Activated CD4-positive, alpha-beta T cell treated with anti-CD3 and anti-CD28 coated beads, Interleukin-10, Interleukin-2, amounts not matched to agents 100 ng/mL and 50 ng/mL, durations not matched to agents 16 hours and 8 hours (primary cell): ENCODE measurements at regions not wholly inside any gene's neighbourhood (a gene's known extent, or its start where the extent isn't known, plus 50 kb on each side); places are given as distances from the start of the nearest gene placed in this dataset.

ENCODE experiments used
- DNase-seq: peaks from one replicate; pipeline ENCODE4 v3.0.0-alpha.2; 2020

DNA sequence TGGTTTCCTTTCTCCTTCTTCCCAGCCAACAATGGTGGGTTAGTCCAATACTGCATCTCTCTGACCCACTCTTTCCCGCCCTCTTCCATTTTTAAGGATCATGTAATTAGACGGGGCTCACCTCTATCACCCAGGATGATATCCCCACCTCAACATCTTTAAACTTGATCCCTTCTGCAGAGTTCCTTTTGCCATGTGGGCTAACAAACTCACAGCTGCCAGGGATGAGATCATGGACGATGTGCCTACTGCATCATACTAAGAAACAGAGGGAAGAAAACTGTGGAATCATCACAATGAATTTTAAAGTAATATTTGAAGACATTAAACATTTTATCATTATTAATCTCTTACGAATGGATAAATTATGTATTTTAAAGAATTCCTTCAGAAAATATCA, 183.5 kb downstream of the RDH14 start:
- DNase-seq: no peak

DNA sequence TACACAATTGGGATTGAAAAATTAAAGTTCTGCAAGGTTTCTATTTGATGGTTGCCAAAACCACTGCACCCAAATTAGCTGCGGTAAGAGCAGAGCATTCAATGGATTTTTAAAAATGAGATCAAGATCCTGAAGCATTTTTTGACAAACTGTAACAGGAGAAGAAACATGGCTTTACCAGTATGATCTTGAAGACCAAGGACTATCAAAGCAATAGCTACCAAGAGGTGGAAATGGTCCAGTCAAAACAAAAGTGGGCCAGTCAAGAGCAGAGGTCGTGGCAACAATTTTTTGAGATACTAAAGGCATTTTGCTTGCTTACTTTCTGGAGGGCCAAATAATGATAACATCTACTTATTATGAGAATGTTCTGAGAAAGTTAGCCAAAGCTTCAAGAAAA, 186.8 kb downstream of the RDH14 start:
- no peak for DNase-seq

DNA sequence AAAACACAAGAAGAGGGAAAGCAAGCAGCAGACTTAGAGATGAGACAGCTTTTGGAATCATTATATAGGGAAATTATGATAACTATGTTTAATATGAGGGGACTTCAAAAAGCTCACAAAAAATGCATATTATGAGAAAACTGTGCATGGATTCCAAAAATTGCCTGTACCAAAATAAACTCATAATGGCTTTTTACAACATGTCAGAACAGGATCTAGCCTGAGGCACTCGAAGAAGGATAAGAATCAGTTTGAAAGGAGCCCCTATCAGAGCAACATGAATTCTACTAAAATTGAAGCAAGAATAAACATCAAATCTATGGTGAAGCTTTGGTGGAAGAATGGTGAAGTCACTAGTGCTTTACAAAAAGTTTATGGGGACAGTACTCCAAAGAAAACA, 187.4 kb downstream of the RDH14 start:
- no peak for DNase-seq

DNA sequence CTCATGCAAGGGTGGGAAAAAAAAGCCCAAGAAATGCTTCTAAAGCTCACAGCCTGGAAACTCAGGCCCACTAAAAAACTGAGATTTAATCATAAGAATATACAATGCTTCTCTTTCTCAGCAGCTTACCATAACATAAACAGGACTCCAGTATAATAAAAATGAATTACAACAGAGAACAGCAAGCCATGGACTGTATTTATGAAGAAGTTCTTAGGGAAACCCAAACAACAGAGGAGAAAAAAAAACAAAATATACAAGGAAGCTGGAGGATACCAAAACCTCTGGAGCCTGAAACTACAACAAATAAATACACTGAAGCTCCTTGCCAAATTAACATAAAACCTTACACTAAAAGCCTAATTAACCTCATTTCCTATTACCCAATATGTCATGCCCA, 187.8 kb downstream of the RDH14 start:
- no peak for DNase-seq

DNA sequence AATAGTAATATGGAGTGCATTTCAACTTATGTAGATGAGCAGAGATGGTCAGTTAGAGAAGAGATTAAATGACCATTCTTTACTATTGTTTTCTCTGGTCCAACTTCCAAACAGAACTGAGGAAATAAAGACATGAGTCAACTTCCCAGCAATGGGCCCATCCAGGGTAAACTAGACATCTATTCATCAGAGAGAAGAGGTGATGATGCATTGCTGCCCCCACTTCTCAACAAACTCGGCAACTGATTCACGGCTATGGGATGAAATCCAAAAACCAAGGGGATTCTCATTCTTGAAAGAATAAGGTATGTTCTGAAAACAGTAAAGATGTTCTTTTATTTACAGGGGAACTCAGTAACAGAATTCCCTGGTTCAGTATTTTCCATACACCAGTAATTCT, 190.7 kb downstream of the RDH14 start:
- no peak for DNase-seq

DNA sequence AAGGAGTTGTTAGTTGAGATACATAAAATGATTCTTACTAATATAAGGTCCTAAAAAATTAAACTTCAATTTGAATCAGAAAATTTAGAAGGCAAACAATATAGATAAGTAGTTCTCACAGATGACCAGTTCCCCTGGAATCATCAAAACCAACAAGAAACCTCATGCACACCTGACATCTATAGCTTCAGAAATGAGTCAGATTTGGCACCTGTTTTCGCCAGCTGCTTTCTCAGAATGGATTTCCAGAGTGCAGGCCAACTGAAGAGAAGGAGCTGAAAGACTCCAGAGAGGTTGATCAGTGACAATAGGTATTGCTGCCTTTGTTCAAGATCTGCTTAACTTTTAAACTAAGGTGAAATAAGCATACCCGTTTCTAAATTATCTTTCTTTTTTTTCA, 192.4 kb downstream of the RDH14 start:
- no peak for DNase-seq

DNA sequence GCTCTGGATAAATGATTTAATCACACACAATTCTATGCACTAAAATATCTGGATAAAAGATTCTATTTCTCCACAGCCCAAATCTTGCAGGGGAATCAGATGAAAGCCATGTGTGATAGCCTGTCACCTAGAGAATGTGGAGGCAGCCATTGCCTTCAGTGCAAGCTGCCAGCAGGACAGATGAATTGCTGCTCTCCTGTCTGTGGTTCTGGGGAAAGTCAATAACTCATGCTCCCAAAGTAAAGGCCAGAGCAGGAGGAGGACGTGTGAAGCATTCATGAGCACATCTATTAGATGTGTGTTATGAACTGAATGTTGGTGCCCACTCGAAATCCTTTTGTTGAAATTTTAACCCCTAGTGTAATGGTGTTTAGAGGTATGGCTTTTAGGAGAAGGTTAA, 195.1 kb downstream of the RDH14 start:
- DNase-seq: no peak

DNA sequence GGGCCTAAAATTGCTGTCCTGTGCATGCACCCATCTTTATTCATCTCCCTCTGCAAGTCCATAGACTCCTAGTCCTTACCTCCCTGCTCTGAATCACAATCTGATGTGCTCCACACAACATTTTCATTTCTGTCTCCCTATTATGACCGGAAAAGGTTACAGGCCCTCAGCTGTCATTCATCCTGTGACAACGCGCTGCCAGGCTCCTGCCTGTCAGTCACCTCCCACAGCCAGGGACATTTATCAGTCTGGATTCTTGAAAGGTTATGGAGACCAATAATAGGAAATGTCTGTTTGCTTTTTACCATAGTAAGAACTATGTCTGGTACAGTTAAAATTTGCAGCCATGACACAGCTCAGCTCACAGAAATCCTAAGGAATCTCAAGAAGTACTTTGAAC, 197.1 kb downstream of the RDH14 start:
- no peak for DNase-seq

DNA sequence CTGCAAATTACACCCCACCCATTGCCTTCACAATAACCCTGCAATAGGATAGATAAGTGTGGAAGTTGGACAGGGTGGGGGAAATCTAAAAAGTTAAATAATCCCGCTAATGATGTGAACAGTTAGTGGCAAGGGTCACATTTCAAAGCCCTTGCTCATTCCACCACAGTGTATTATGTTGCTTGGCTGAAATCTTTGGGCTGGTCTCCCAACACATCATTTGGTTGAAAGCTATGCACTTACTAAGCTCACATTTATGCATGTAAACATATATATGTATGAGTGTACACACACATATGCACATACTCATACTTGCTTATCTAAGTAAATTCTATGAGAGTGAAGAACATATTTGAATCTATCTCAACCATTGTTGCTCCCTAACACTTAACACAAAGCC, 197.8 kb downstream of the RDH14 start:
- no peak for DNase-seq

DNA sequence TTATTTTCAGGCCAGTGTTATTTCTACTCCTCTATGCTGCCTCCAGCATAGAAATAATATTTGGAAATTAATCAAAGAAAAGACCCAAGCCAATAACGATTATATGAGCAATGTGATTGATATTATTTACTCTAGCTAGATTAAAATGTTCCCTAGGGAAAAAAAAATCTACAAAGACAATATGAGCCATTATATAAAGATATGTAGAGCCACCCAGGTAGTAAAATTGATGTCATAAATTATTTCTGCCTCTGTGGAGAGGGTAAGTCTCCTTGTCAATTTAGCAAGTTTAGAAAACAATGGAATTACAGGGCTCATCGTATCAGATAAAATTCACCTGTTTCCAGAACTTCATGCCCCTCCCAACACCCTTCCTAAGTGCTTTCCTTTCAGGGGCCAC, 202.9 kb downstream of the RDH14 start:
- no peak for DNase-seq

DNA sequence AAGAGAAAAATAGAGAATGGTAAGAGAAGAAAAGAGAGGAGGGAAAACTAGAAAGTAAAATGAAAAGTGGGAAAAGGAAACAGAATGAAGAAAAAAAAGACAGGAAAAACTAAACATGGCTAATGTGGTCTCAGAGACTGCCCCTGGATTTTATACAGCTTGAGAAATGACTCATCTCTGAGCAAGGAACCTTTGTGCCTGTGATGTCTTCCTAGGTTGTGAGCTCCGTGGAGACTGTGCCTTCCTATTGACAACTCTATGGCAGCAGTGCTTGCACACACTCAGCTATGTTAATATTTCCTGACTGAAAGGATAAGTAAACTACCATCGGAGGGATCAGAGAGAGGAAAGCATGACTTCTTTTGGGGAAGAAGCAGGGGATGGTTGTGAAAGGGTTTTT, 203.8 kb downstream of the RDH14 start:
- DNase-seq: no peak

DNA sequence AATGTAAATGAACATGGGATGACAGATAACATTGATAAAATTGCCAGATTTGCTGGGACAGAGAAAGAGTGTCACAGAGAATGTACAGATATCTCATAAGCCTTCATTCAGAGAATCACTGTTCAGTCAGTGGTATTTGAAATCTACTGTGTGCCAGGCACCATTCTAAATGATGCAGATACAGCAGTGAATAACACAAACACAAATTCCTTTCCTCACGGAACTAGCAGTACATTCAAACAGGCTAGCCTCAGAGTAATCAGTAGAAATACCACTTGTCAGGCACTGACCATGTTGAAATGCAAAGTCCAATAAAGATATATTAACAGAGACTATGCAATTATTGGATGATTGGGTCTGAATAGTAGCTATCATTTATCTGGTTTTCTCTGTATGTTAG, 211.0 kb downstream of the RDH14 start:
- no peak for DNase-seq

DNA sequence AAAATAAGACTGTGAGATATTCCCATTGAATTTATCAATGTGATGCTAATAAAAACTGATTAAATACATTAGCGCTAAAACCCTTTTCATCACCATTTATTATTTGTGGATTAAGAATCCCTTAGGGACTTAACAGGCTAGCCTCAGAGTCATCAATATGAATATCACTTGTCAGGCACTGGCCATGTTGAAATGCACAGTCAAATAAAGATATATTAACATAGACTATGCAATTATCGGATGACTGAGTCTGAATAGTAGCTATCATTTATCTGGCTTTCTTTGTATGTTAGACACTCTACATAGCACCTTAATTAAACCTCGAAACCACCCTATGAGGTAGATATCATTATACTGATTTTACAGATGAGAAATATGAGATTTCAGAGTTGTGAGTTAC, 213.6 kb downstream of the RDH14 start:
- DNase-seq: no peak

DNA sequence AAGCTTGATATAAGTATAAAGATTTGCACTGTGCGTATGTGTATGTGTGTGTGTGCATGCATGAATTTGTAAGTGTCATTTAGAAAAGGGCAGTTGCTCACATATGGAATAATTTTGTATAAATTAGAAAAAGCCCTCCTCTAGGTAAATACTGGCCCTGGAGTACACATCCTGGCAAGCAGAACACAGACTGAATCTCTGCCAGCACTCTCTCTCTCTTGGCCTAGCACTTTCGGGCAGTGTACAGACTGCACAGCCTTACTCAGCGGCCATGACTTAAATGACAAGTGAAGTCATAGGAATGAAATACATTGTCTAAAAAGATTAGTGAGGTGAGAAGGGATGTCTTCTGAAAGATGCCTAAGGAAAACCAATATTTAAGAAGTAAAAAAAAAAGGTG, 214.1 kb downstream of the RDH14 start:
- DNase-seq: no peak

DNA sequence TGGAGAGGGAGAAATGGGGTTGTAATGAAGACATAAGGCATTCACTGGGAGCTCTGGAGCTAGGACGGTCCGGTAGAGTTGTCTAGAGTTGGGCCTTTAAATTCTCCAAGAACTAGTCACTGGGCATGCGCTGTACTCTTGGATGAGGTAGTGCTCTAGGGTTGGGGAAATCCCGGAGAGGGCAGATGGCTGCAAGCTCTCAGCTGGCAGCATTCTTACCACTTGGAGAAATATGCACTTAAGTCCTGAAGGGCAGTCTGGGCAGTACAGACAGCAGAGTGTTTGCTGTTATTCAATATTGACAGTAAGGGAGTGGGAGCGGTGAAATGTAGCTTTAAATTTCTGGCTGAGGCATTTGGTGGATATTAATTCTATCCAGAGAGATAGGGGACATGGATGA, 214.6 kb downstream of the RDH14 start:
- no peak for DNase-seq

DNA sequence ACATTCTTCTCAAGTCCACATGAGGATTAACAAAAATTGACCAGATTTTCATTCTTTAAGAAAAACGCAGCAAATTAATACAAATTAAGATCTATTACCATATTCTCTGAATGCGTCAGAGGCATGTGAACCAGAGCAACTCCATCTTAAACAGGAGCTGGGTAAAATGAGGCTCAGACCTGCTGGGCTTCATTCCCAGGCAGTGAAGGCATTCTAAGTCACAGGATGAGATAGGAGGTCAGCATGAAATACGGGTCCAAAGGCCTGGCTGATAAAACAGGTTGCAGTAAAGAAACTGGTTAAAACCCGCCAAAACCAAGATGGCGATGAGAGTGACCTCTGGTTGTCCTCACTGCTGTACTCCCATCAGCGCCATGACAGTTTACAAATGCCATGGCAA, 217.6 kb downstream of the RDH14 start:
- no peak for DNase-seq

DNA sequence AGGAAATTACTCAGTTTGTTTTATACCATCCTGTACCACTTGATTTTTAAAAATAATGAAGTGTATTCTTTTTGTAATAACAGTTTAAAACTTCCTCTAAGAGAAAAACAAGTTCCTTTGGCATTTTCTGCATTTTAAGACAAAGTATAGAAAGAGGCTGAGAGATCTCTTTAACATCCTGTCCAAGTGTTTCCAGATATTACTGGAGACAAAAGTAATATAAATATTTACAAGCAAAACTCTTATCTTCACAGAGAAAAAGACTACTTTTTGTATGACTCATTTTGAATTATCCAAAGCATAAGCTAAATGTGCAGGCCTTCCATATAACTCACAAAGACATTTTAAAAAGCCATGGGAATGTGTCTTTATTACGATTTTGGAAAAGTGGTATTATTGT, 221.1 kb downstream of the RDH14 start:
- no peak for DNase-seq

DNA sequence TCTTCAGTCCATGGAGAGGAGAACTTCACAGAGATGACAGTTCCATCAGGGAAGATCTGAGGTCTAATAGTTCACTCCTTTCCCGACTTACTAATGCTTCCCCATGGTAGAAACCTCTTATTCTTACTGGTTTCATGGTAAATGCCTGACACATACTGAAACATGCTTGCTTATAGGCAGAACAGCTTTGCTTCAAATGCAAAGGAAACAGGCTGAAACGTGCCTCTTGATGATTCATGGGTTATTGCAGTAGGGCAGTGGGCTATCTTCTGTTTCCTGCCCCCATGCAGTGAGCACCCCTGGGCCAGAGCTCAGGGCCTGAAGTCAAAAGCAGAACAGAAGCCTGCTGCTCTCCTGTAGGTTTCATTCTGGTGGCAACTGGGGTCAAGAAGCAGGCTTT, 223.5 kb downstream of the RDH14 start:
- peak; percentile 9 for DNase-seq

DNA sequence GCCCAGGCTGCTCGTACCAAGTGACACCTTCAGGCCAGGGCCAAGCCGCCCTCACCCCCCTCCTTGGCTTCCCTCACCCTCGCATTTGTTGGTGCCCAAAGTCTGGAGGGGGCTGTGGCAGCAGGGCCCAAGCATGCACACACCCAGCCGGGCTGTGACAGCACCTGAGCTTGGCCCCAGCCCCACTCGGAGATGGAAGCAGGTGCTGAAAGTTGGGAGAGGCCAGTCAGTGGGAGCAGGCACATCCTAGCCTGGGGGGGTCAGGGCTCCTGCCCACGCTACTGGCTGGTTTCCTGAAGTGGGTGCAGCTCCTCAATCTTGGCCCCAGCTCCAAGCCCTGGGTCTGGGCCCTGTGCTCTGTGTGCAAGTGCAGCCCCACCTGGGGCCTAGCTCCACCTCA, 228.0 kb downstream of the RDH14 start:
- DNase-seq: no peak

DNA sequence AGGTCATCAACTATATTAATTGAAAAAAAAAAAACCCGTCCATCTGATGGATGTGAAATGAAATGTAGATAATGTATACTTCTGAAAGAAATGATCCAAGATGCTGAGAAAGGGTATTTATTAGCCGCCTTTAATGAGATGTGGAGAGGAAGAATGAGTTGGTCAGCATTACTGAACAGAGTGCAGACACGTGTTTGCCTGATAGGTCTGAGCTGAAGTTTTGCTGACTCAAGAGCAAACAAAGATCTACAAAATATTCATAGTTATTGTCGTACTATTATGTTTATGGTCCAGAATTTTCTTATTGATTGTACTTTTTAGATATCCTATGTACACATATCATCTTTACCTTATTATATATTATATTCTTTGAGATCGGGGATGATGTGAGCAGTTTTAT, 235.3 kb downstream of the RDH14 start:
- DNase-seq: no peak

DNA sequence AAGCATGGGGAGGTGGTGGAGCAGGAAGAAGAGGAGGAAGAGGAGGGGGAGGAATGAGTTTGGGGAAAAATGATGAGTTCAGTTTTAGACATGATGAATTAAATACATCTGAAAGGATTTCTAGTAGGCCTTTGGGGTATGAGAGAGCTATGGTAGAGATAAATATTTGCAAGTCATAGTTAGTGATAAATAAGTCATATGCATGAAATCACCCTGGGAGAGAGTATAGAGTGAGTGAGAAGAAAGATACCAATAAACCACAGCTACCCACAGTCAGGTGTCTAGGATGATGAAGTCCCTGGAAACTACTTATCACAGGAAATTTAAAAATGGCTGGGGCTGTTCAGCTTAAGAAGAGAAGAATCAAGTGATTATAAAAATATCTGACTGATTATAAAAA, 240.5 kb downstream of the RDH14 start:
- DNase-seq: no peak

DNA sequence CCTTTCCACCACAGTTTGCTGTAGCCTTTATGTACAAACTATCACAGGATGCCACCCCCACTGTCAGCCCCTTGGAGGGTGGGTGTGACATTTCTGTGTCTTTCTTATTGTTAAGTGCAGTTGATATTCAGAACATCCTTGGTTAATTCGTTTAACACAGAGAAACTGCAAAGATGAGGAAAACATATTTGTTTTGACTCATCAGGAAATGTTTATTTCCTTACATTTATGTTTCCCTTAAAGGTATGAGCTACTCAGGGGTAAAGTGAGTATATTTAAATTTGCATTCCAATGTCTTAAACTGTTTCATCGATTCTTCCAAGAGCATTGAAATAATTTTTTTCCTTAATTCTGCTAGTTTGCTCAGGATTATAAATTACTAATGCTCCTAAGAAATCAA, 243.4 kb downstream of the RDH14 start:
- DNase-seq: no peak

DNA sequence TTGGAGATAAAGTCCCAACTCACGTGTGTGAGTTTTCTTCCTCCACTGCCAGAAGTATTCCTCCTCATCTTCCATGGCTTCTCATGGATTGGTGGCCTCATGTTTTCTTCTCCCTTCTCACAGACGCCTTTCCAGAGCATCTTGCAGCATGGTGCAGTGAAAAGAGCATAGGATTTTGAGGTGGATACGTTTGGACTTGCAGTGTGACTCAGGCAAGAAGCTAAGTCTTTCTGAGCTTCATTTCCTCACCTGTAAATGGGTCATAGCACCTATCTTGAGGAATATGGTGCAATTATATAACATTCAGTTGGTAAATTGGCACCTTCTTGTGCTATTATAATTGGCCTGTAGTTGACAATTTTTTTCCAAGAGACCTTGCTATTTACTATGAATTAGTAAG, 247.6 kb downstream of the RDH14 start:
- DNase-seq: no peak

DNA sequence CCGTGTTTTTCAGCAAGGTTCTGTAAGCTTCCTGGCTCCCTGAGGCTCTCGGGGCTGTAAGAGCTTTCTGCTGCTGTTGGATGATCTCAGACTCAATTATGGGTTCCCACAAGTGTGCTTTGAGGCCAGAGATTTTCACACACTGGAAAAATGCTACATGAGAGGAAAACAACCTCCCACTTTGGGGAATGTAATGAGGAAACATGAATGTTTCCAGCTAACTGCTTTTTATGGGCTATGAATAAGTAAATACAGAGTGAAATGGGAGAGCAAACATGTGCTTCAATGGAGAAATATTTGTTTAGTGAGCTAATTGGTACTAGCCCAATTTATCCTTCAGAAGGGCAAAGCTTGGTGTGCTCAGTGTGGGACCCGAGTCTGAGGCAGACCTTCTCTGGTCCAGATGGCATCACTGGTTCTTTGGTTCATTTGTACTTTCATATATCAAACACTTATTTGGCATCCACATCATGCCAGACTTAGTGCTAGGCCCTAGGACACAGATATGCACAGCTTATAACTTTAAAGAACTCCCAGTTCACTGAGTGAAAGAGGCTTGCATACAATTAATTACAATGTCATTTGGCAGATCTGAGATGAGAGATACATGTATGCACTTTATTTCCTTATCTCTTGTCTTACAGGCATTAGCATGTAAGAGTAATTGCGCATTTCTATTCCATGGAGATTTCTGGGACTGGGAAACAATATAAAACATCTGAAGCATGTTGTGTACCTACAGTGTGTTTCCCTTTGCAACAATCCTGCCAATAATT, 248.8 kb downstream of the RDH14 start:
- DNase-seq: no peak

DNA sequence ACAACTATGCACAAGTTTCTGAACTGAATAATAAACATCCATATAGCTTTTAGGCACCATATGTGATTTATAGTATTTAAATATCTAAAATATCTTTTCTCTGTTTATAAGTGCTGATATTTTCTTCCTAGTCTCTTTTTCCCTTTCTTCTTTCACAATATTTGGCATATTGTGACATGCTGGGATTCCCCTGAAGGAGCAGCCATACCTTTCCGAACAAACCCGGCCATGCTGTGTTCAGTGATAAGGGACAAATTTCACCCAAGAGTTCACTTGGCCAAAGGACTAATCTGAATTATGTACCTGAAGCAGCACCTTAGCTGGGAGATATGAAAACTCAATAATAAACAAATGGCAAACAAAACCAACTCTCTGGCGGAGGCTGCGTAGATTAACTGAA, 250.8 kb downstream of the RDH14 start:
- DNase-seq: no peak

DNA sequence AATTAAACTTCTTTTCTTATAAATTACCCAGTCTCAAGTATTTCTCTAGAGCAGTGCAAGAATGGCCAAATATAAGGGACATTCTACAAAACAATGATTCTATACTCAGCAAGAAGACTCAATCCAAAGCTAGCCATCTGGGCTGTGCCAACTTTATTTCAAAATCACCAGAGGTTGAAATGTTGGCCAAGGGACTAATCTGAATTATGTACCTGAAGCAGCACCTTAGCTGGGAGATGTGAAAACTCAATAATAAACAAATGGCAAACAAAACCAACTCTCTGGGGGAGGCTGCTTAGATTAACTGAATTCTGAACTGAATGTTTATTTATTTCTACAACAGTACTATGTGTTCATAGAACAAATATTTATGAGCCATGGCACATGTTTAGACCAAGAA, 251.3 kb downstream of the RDH14 start:
- no peak for DNase-seq
